ENCODE measurements at regions not wholly inside any gene's neighbourhood (a gene's known extent, or its start where the extent isn't known, plus 50 kb on each side); places are given as distances from the start of the nearest gene placed in this dataset.

DNA sequence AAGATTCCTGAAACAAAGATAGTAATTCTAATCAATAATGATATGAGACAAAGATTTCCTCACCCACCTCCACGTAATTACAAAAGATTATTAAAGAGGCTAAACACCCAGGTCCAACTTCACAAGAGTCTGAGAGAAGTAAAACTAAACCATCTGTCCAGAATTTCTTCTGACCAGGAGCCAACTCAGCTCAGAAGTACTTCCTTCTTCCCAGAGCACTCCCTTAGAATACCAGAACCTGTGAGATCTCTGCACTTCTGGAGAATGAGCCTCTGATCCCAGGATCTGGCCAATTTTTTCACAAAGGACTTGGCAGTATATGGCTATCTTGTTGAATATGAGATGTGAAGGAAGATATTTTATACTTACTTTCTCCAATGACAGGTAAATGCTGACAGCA lies 120.6 kb upstream of the PALMD start:
- DNase-seq (ENCODE audit: extremely low spot score): no peak
- 57% methylated on average over 1 of the region's 1 CpG for WGBS
- H3K27ac ChIP-seq (ENCODE audit: low read depth): no peak overlapping the region
- H3K36me3 ChIP-seq (ENCODE audit: insufficient read depth): no peaks in the 10 kb centered on the region
- no peaks in the 10 kb centered on the region for H3K4me1 ChIP-seq (ENCODE audit: insufficient read depth)
- no peak overlapping the region for H3K4me3 ChIP-seq (ENCODE audit: low read depth, low read length)

- H3K4me3 ChIP-seq (ENCODE audit: low read depth, low read length): no peak overlapping the region
- no peaks in the 10 kb centered on the region for H3K36me3 ChIP-seq (ENCODE audit: insufficient read depth)
- 75% methylated on average over 3 of the region's 3 CpGs for WGBS
- no peak for DNase-seq (ENCODE audit: extremely low spot score)
- H3K27ac ChIP-seq (ENCODE audit: low read depth): no peak overlapping the region
- H3K4me1 ChIP-seq (ENCODE audit: insufficient read depth): no peaks in the 10 kb centered on the region
These were observed 118.8 kb upstream of the PALMD start for GRCh38 chr1:99527078-99527477.

- Histone ChIP-seq H3K27ac (ENCODE audit: low read depth) (no peak overlapping the region), H3K4me1 (ENCODE audit: insufficient read depth) (no peaks in the 10 kb centered on the region), H3K4me3 (ENCODE audit: low read depth, low read length) (no peak overlapping the region), H3K36me3 (ENCODE audit: insufficient read depth) (no peaks in the 10 kb centered on the region)
- 45% methylated on average over 3 of the region's 3 CpGs for WGBS
- DNase-seq (ENCODE audit: extremely low spot score): no peak
These were observed 118.4 kb upstream of the PALMD start for GRCh38 chr1:99527545-99527944.

DNA sequence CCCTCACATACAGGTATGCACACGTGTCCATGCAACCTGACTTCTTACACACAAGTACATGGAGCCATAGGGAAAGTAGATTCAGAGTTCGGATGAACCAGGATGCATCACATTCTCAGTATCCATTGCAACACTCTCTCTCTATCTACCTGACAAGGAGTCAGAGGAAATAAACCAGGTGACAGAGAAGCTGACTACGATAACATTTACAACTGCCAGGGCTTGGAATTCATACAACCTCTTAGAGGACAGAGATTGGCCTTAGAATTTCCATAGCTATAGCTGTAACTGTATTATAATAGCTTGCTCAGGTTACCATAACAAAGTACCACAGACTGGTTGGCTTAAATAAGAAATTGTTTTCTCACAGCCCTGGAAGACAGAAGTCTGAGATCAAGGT lies 116.9 kb upstream of the PALMD start:
- 83% methylated on average over 3 of the region's 3 CpGs for WGBS
- Histone ChIP-seq H3K27ac (ENCODE audit: low read depth) (no peak overlapping the region), H3K4me3 (ENCODE audit: low read depth, low read length) (no peak overlapping the region), H3K36me3 (ENCODE audit: insufficient read depth) (no peaks in the 10 kb centered on the region), H3K4me1 (ENCODE audit: insufficient read depth) (no peaks in the 10 kb centered on the region)
- no peak for DNase-seq (ENCODE audit: extremely low spot score)

GRCh38 chr1:99531578-99532275 lies 114.2 kb upstream of the PALMD start:
- Histone ChIP-seq H3K4me1 (ENCODE audit: insufficient read depth) (no peaks in the 10 kb centered on the region), H3K36me3 (ENCODE audit: insufficient read depth) (no peaks in the 10 kb centered on the region), H3K4me3 (ENCODE audit: low read depth, low read length) (no peak overlapping the region), H3K27ac (ENCODE audit: low read depth) (no peak overlapping the region)
- WGBS: 82% methylated on average over 5 of the region's 5 CpGs
- no peak for DNase-seq (ENCODE audit: extremely low spot score)

GRCh38 chr1:99532276-99532580 lies 113.7 kb upstream of the PALMD start:
- no peaks in the 10 kb centered on the region for H3K36me3 ChIP-seq (ENCODE audit: insufficient read depth)
- H3K4me1 ChIP-seq (ENCODE audit: insufficient read depth): no peaks in the 10 kb centered on the region
- no peak overlapping the region for H3K27ac ChIP-seq (ENCODE audit: low read depth)
- H3K4me3 ChIP-seq (ENCODE audit: low read depth, low read length): no peak overlapping the region
- DNase-seq (ENCODE audit: extremely low spot score): no peak
- 77% methylated on average over 1 of the region's 1 CpG for WGBS

GRCh38 chr1:99533909-99534637 lies 111.8 kb upstream of the PALMD start:
- no peak for DNase-seq (ENCODE audit: extremely low spot score)
- WGBS: 43% methylated on average over 9 of the region's 9 CpGs
- Histone ChIP-seq H3K4me1 (ENCODE audit: insufficient read depth) (no peaks in the 10 kb centered on the region), H3K36me3 (ENCODE audit: insufficient read depth) (no peaks in the 10 kb centered on the region), H3K4me3 (ENCODE audit: low read depth, low read length) (no peak overlapping the region), H3K27ac (ENCODE audit: low read depth) (no peak overlapping the region)

DNA sequence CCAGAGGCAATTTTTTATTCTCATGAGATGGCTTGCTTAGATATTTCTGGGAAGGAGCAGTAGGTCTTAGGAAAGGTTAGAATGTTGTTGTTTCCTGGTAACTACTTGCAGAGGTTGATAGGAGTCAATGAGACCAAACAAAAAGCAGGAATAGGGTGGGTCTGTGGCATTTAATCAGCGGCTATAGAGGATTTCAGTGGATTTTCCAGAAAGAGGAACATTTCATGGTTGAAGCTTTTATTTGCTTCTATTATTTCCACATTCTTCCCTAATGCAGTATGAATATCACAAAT lies 111.3 kb upstream of the PALMD start:
- no peaks in the 10 kb centered on the region for H3K4me1 ChIP-seq (ENCODE audit: insufficient read depth)
- no peaks in the 10 kb centered on the region for H3K36me3 ChIP-seq (ENCODE audit: insufficient read depth)
- H3K4me3 ChIP-seq (ENCODE audit: low read depth, low read length): no peak overlapping the region
- no peak for DNase-seq (ENCODE audit: extremely low spot score)
- WGBS: 35% methylated on average over 1 of the region's 1 CpG
- H3K27ac ChIP-seq (ENCODE audit: low read depth): no peak overlapping the region

- 93% methylated on average over 7 of the region's 7 CpGs for WGBS
- no peak for DNase-seq (ENCODE audit: extremely low spot score)
- H3K4me3 ChIP-seq (ENCODE audit: low read depth, low read length): no peak overlapping the region
- no peaks in the 10 kb centered on the region for H3K36me3 ChIP-seq (ENCODE audit: insufficient read depth)
- no peak overlapping the region for H3K27ac ChIP-seq (ENCODE audit: low read depth)
- H3K4me1 ChIP-seq (ENCODE audit: insufficient read depth): no peaks in the 10 kb centered on the region
These were observed 110.3 kb upstream of the PALMD start for GRCh38 chr1:99535470-99536164.

DNA sequence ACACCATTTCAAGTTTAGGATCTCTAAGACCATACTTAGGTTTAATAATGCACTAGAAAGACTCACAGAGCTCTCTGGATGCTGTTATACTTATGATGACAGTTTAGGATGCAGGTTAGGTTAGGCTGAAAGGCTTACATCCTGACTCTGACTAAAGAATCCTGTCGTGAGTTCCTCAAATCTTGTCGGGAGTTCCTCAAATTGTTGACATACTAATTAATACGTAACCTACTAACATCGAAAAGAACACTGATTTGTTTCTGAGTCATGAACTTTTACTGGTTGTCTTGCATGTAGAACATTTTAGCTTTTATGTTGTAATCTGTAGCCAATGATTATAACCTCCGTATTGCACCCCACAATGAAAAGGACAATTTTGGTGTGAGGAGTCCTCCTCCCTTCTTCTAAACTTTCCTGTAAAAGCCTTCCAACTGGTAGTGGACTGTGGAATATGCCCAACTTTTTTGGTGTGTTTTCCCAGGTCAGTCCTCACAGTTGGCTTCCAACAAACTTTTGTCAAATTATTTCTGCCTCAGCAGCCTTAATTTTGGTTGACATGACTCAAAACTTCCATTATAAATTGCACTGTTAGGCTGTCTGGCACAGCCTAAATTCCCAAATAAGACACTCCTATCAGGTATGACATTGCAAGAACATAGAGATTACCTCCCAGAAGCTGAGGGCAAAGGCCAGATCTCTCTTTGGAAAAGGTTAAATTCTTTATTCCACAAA lies 107.9 kb upstream of the PALMD start:
- no peak overlapping the region for H3K4me3 ChIP-seq (ENCODE audit: low read depth, low read length)
- DNase-seq (ENCODE audit: extremely low spot score): no peak
- no peak overlapping the region for H3K27ac ChIP-seq (ENCODE audit: low read depth)
- H3K36me3 ChIP-seq (ENCODE audit: insufficient read depth): no peaks in the 10 kb centered on the region
- 81% methylated on average over 5 of the region's 5 CpGs for WGBS
- H3K4me1 ChIP-seq (ENCODE audit: insufficient read depth): no peaks in the 10 kb centered on the region

DNA sequence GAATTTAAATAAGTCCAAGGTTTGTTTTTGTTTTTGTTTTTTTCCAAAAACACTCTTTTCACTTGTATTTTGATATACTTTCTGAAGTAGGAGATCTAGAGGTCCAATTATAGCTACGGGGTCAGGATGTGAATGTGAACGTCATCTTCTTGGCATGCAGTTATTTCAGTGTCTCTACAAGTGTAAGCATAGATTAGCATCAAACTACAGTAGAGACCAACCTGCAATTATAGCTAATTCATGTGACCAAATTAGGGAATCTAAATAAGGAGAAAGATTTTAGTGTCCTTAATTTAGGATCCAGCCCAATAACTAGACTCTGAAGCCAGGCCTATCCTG lies 107.3 kb upstream of the PALMD start:
- WGBS: 78% methylated on average over 2 of the region's 2 CpGs
- Histone ChIP-seq H3K27ac (ENCODE audit: low read depth) (no peak overlapping the region), H3K36me3 (ENCODE audit: insufficient read depth) (no peaks in the 10 kb centered on the region), H3K4me3 (ENCODE audit: low read depth, low read length) (no peak overlapping the region), H3K4me1 (ENCODE audit: insufficient read depth) (no peaks in the 10 kb centered on the region)
- no peak for DNase-seq (ENCODE audit: extremely low spot score)

- Histone ChIP-seq H3K36me3 (ENCODE audit: insufficient read depth) (no peaks in the 10 kb centered on the region), H3K27ac (ENCODE audit: low read depth) (no peak overlapping the region), H3K4me1 (ENCODE audit: insufficient read depth) (no peaks in the 10 kb centered on the region), H3K4me3 (ENCODE audit: low read depth, low read length) (no peak overlapping the region)
- no peak for DNase-seq (ENCODE audit: extremely low spot score)
These were observed 106.8 kb upstream of the PALMD start for GRCh38 chr1:99539131-99539530.

GRCh38 chr1:99540744-99541143 lies 105.2 kb upstream of the PALMD start:
- Histone ChIP-seq H3K36me3 (ENCODE audit: insufficient read depth) (no peaks in the 10 kb centered on the region), H3K4me3 (ENCODE audit: low read depth, low read length) (no peak overlapping the region), H3K4me1 (ENCODE audit: insufficient read depth) (no peaks in the 10 kb centered on the region), H3K27ac (ENCODE audit: low read depth) (no peak overlapping the region)
- 99% methylated on average over 1 of the region's 1 CpG for WGBS
- DNase-seq (ENCODE audit: extremely low spot score): no peak

- Histone ChIP-seq H3K36me3 (ENCODE audit: insufficient read depth) (no peaks in the 10 kb centered on the region), H3K4me3 (ENCODE audit: low read depth, low read length) (no peak overlapping the region), H3K4me1 (ENCODE audit: insufficient read depth) (no peaks in the 10 kb centered on the region), H3K27ac (ENCODE audit: low read depth) (no peak overlapping the region)
- no peak for DNase-seq (ENCODE audit: extremely low spot score)
- 19% methylated on average over 1 of the region's 1 CpG for WGBS
These were observed 101.6 kb upstream of the PALMD start for GRCh38 chr1:99544328-99544727.
